Neural crest cell (in vitro differentiated cells): ENCODE measurements at regions not wholly inside any gene's neighbourhood (a gene's known extent, or its start where the extent isn't known, plus 50 kb on each side); places are given as distances from the start of the nearest gene placed in this dataset.

Experiments
- DNase-seq: peaks from one replicate; pipeline ENCODE4 v3.0.0; 2021; ENCODE audit warnings: low read depth, mixed read lengths, low spot score
- H3K27ac Mint-ChIP-seq: one replicate; pipeline ENCODE4 v1.8.0; 2021; ENCODE audit warnings: mild to moderate bottlenecking, mixed read lengths; ENCODE audit not compliant: unreplicated experiment
- H3K27me3 Mint-ChIP-seq: 2 replicates; pipeline ENCODE4 v1.8.0; 2021; ENCODE audit warnings: low read depth, mild to moderate bottlenecking, mixed read lengths
- H3K36me3 Mint-ChIP-seq: 2 replicates; pipeline ENCODE4 v1.8.0; 2021; ENCODE audit warnings: low read depth, mild to moderate bottlenecking, mixed read lengths
- H3K4me1 Mint-ChIP-seq: 2 replicates; pipeline ENCODE4 v1.8.0; 2021; ENCODE audit warnings: mixed read lengths
- H3K4me3 Mint-ChIP-seq: one replicate; pipeline ENCODE4 v1.8.0; 2021; ENCODE audit warnings: mild to moderate bottlenecking, mixed read lengths
- H3K9me3 Mint-ChIP-seq: 2 replicates; pipeline ENCODE4 v1.8.0; 2021; ENCODE audit warnings: mixed read lengths
- CTCF ChIP-seq: fragments of 200-600 bp; sonication (generic); conservative IDR thresholded peaks from 2 replicates; pipeline ENCODE4 v1.5.0; 2021; ENCODE audit warnings: antibody characterized with exemption, mild to moderate bottlenecking

- Mint-ChIP-seq H3K27ac (no peak overlapping the region), H3K4me3 (no peak overlapping the region), H3K36me3 (no peaks in the 10 kb centered on the region), H3K4me1 (no peaks in the 10 kb centered on the region), H3K27me3 (peaks cover 3% of the 10 kb centered on the region), H3K9me3 (no peaks in the 10 kb centered on the region)
- no peak for TF ChIP-seq CTCF
- DNase-seq: no peak
Observed at GRCh38 chr22:34798605-34799004, 267.4 kb upstream of the ISX start.

- peaks cover 3% of the 10 kb centered on the region for H3K27me3 Mint-ChIP-seq
- DNase-seq: no peak
- H3K4me1 Mint-ChIP-seq: no peaks in the 10 kb centered on the region
- no peak overlapping the region for H3K4me3 Mint-ChIP-seq
- no peak for TF ChIP-seq CTCF
- H3K27ac Mint-ChIP-seq: peak overlapping the region; percentile 43
- no peaks in the 10 kb centered on the region for H3K9me3 Mint-ChIP-seq
- H3K36me3 Mint-ChIP-seq: no peaks in the 10 kb centered on the region
Observed at GRCh38 chr22:34800260-34800980, 265.5 kb upstream of the ISX start.

GRCh38 chr22:34801221-34801620 lies 264.7 kb upstream of the ISX start:
- Mint-ChIP-seq H3K9me3 (no peaks in the 10 kb centered on the region), H3K27ac (no peak overlapping the region)

GRCh38 chr22:34804091-34804490 lies 261.9 kb upstream of the ISX start:
- Mint-ChIP-seq H3K4me3 (no peak overlapping the region), H3K27ac (no peak overlapping the region), H3K27me3 (peaks cover 3% of the 10 kb centered on the region), H3K4me1 (peaks cover 12% of the 10 kb centered on the region), H3K9me3 (peaks cover 3% of the 10 kb centered on the region), H3K36me3 (no peaks in the 10 kb centered on the region)
- TF ChIP-seq CTCF: no peak
- no peak for DNase-seq

More at GRCh38 chr22:34801221-34801620, 264.7 kb upstream of the ISX start:
- TF ChIP-seq CTCF: no peak
- H3K4me3 Mint-ChIP-seq: no peak overlapping the region
- H3K4me1 Mint-ChIP-seq: no peaks in the 10 kb centered on the region
- peaks cover 3% of the 10 kb centered on the region for H3K27me3 Mint-ChIP-seq
- no peak for DNase-seq
- no peaks in the 10 kb centered on the region for H3K36me3 Mint-ChIP-seq

- Mint-ChIP-seq H3K36me3 (no peaks in the 10 kb centered on the region), H3K27me3 (peaks cover 2% of the 10 kb centered on the region), H3K4me3 (no peak overlapping the region), H3K9me3 (peaks cover 5% of the 10 kb centered on the region), H3K27ac (no peak overlapping the region), H3K4me1 (peaks cover 17% of the 10 kb centered on the region)
- DNase-seq: no peak
- TF ChIP-seq CTCF: no peak
Observed at GRCh38 chr22:34804604-34805003, 261.4 kb upstream of the ISX start.
